Naive B cell (primary cell): ENCODE measurements at regions not wholly inside any gene's neighbourhood (a gene's known extent, or its start where the extent isn't known, plus 50 kb on each side); places are given as distances from the start of the nearest gene placed in this dataset.
"Not testable (repeated sequence)": the region's sequence is repeated elsewhere in the genome, so short reads cannot be mapped to it uniquely, and the experiment has no call there.

Source experiments
- ATAC-seq, 2 donors: fragments of 150-1000 bp; cut with Tn5 transposase; 2 replicates each; pipeline ENCODE4 v1.10.0; 2021; ENCODE audit warnings: low read depth in 2 of 2, mild to moderate bottlenecking in 2 of 2, moderate library complexity in 2 of 2
- DNase-seq: peaks from one replicate; pipeline ENCODE4 v3.0.0; 2022
- H3K27ac Mint-ChIP-seq, 6 donors: one replicate each; pipeline ENCODE4 v1.8.0; 2020 to 2022; ENCODE audit warnings: mild to moderate bottlenecking in 6 of 6, mixed read lengths in 6 of 6, moderate library complexity in 5 of 6, inconsistent platforms in 2 of 6
- H3K27me3 Mint-ChIP-seq, 3 donors: one replicate each; pipeline ENCODE4 v1.8.0; 2021 to 2022; ENCODE audit warnings: mixed read lengths in 3 of 3, mild to moderate bottlenecking in 1 of 3
- H3K36me3 Mint-ChIP-seq, 2 donors: one replicate each; pipeline ENCODE4 v1.8.0; 2020 to 2022; ENCODE audit warnings: mixed read lengths in 2 of 2, inconsistent platforms in 1 of 2, mild to moderate bottlenecking in 1 of 2
- H3K4me1 Mint-ChIP-seq, 3 donors: one replicate each; pipeline ENCODE4 v1.8.0; 2020 to 2022; ENCODE audit warnings: mixed read lengths in 3 of 3, inconsistent platforms in 1 of 3, mild to moderate bottlenecking in 1 of 3, moderate library complexity in 1 of 3
- H3K4me3 Mint-ChIP-seq, 8 donors: one replicate each; pipeline ENCODE4 v1.8.0; 2020 to 2022; ENCODE audit warnings: mild to moderate bottlenecking in 8 of 8, mixed read lengths in 8 of 8, moderate library complexity in 8 of 8, inconsistent platforms in 2 of 8
- H3K9me3 Mint-ChIP-seq, 7 donors: one replicate each; pipeline ENCODE4 v1.8.0; 2020 to 2022; ENCODE audit warnings: mixed read lengths in 7 of 7, mild to moderate bottlenecking in 5 of 7, inconsistent platforms in 2 of 7, moderate library complexity in 1 of 7

GRCh38 chr6:100322886-100323285 is 141.8 kb downstream of the SIM1 start:
- peaks cover 0 to 20% (median 3%) of the 10 kb centered on the region in 7 donors for H3K9me3 Mint-ChIP-seq
- no peak overlapping the region for H3K4me3 Mint-ChIP-seq
- H3K36me3 Mint-ChIP-seq, result no peaks in the 10 kb centered on the region
- no peaks in the 10 kb centered on the region for H3K27me3 Mint-ChIP-seq
- no peak for ATAC-seq
- no peak for DNase-seq
- no peak overlapping the region for H3K27ac Mint-ChIP-seq
- no peaks in the 10 kb centered on the region for H3K4me1 Mint-ChIP-seq

- Mint-ChIP-seq H3K9me3 (peaks cover 0 to 20% (median 3%) of the 10 kb centered on the region in 7 donors), H3K4me1 (no peaks in the 10 kb centered on the region), H3K27me3 (no peaks in the 10 kb centered on the region), H3K27ac (no peak overlapping the region), H3K36me3 (no peaks in the 10 kb centered on the region), H3K4me3 (no peak overlapping the region)
- DNase-seq (no peak), ATAC-seq (no peak)
Observed at GRCh38 chr6:100320686-100321085, 144.0 kb downstream of the SIM1 start.

- peaks cover 0 to 13% (median 3%) of the 10 kb centered on the region in 7 donors for H3K9me3 Mint-ChIP-seq
- ATAC-seq, result no peak
Observed at GRCh38 chr6:100317031-100317430, 147.7 kb downstream of the SIM1 start.

GRCh38 chr6:100314186-100314585 is 150.5 kb downstream of the SIM1 start:
- DNase-seq (no peak), ATAC-seq (no peak)
- Mint-ChIP-seq H3K27ac (no peak overlapping the region), H3K4me3 (no peak overlapping the region), H3K36me3 (no peaks in the 10 kb centered on the region), H3K9me3 (no peaks in the 10 kb centered on the region), H3K4me1 (no peaks in the 10 kb centered on the region), H3K27me3 (no peaks in the 10 kb centered on the region)

More at GRCh38 chr6:100317031-100317430, 147.7 kb downstream of the SIM1 start:
- H3K27me3 Mint-ChIP-seq, result no peaks in the 10 kb centered on the region
- no peak for DNase-seq
- no peaks in the 10 kb centered on the region for H3K4me1 Mint-ChIP-seq
- H3K27ac Mint-ChIP-seq, result no peak overlapping the region
- peak overlapping the region in 1 of 8 donors; percentile 47 for H3K4me3 Mint-ChIP-seq
- H3K36me3 Mint-ChIP-seq, result no peaks in the 10 kb centered on the region

- no peaks in the 10 kb centered on the region for H3K36me3 Mint-ChIP-seq
- no peak overlapping the region for H3K27ac Mint-ChIP-seq
- H3K9me3 Mint-ChIP-seq, result peaks cover 0 to 3% (median 0%) of the 10 kb centered on the region in 7 donors
- H3K27me3 Mint-ChIP-seq, result no peaks in the 10 kb centered on the region
- DNase-seq (no peak), ATAC-seq (no peak)
- no peaks in the 10 kb centered on the region for H3K4me1 Mint-ChIP-seq
- no peak overlapping the region for H3K4me3 Mint-ChIP-seq
Observed at GRCh38 chr6:100311707-100312251, 152.9 kb downstream of the SIM1 start.

- no peaks in the 10 kb centered on the region for H3K4me1 Mint-ChIP-seq
- ATAC-seq (no peak), DNase-seq (no peak)
- H3K4me3 Mint-ChIP-seq, result no peak overlapping the region
- H3K27me3 Mint-ChIP-seq, result no peaks in the 10 kb centered on the region
- H3K36me3 Mint-ChIP-seq, result no peaks in the 10 kb centered on the region
- H3K9me3 Mint-ChIP-seq, result peaks cover 0 to 3% (median 0%) of the 10 kb centered on the region in 7 donors
- H3K27ac Mint-ChIP-seq, result no peak overlapping the region
Observed at GRCh38 chr6:100309174-100309573, 155.5 kb downstream of the SIM1 start.

GRCh38 chr6:100307561-100307960 is 157.2 kb downstream of the SIM1 start:
- peaks cover 0 to 3% (median 0%) of the 10 kb centered on the region in 7 donors for H3K9me3 Mint-ChIP-seq
- no peaks in the 10 kb centered on the region for H3K4me1 Mint-ChIP-seq
- no peak overlapping the region for H3K27ac Mint-ChIP-seq
- ATAC-seq (no peak), DNase-seq (no peak)
- H3K36me3 Mint-ChIP-seq, result no peaks in the 10 kb centered on the region
- no peak overlapping the region for H3K4me3 Mint-ChIP-seq
- no peaks in the 10 kb centered on the region for H3K27me3 Mint-ChIP-seq

- Mint-ChIP-seq H3K4me1 (no peaks in the 10 kb centered on the region), H3K4me3 (no peak overlapping the region), H3K9me3 (peaks cover 0 to 3% (median 0%) of the 10 kb centered on the region in 7 donors), H3K27me3 (no peaks in the 10 kb centered on the region), H3K27ac (no peak overlapping the region), H3K36me3 (no peaks in the 10 kb centered on the region)
- ATAC-seq (no peak), DNase-seq (no peak)
Observed at GRCh38 chr6:100305209-100305869, 159.4 kb downstream of the SIM1 start.

GRCh38 chr6:100304575-100304974 is 160.1 kb downstream of the SIM1 start:
- ATAC-seq, result no peak
- Mint-ChIP-seq H3K4me3 (no peak overlapping the region), H3K36me3 (no peaks in the 10 kb centered on the region), H3K27me3 (no peaks in the 10 kb centered on the region), H3K9me3 (peaks cover 0 to 3% (median 0%) of the 10 kb centered on the region in 7 donors), H3K4me1 (no peaks in the 10 kb centered on the region), H3K27ac (no peak overlapping the region)
- DNase-seq, result no peak

- no peak overlapping the region for H3K4me3 Mint-ChIP-seq
- H3K4me1 Mint-ChIP-seq, result no peaks in the 10 kb centered on the region
- H3K27ac Mint-ChIP-seq, result no peak overlapping the region
Observed at GRCh38 chr6:100301731-100302130, 163.0 kb downstream of the SIM1 start.

GRCh38 chr6:100300221-100300736 is 164.4 kb downstream of the SIM1 start:
- Mint-ChIP-seq H3K27ac (no peak overlapping the region), H3K4me3 (no peak overlapping the region), H3K27me3 (peaks cover 0 to 9% (median 0%) of the 10 kb centered on the region in 3 donors), H3K4me1 (no peaks in the 10 kb centered on the region), H3K36me3 (no peaks in the 10 kb centered on the region), H3K9me3 (peaks cover 0 to 2% (median 0%) of the 10 kb centered on the region in 7 donors)
- DNase-seq (no peak), ATAC-seq (no peak)

More at GRCh38 chr6:100301731-100302130, 163.0 kb downstream of the SIM1 start:
- Mint-ChIP-seq H3K36me3 (no peaks in the 10 kb centered on the region), H3K27me3 (no peaks in the 10 kb centered on the region), H3K9me3 (peaks cover 0 to 2% (median 0%) of the 10 kb centered on the region in 7 donors)
- ATAC-seq (no peak), DNase-seq (no peak)

GRCh38 chr6:100296810-100297544 is 167.7 kb downstream of the SIM1 start:
- peaks cover 0 to 2% (median 0%) of the 10 kb centered on the region in 7 donors for H3K9me3 Mint-ChIP-seq
- no peaks in the 10 kb centered on the region for H3K36me3 Mint-ChIP-seq
- H3K27ac Mint-ChIP-seq, result no peak overlapping the region
- DNase-seq, result no peak
- H3K4me1 Mint-ChIP-seq, result no peaks in the 10 kb centered on the region
- H3K27me3 Mint-ChIP-seq, result peaks cover 0 to 9% (median 0%) of the 10 kb centered on the region in 3 donors
- no peak for ATAC-seq
- no peak overlapping the region for H3K4me3 Mint-ChIP-seq

- not testable (repeated sequence) for H3K27ac Mint-ChIP-seq, H3K4me3 Mint-ChIP-seq, H3K9me3 Mint-ChIP-seq, ATAC-seq, H3K36me3 Mint-ChIP-seq, H3K4me1 Mint-ChIP-seq, H3K27me3 Mint-ChIP-seq, DNase-seq
Observed at GRCh38 chr6:100295172-100295571, 169.5 kb downstream of the SIM1 start.

GRCh38 chr6:100289285-100289684 is 175.4 kb downstream of the SIM1 start:
- no peaks in the 10 kb centered on the region for H3K4me1 Mint-ChIP-seq

More at GRCh38 chr6:100289285-100289684, 175.4 kb downstream of the SIM1 start:
- no peaks in the 10 kb centered on the region for H3K9me3 Mint-ChIP-seq
- no peak for ATAC-seq
- no peak for DNase-seq
- no peaks in the 10 kb centered on the region for H3K36me3 Mint-ChIP-seq
- H3K4me3 Mint-ChIP-seq, result no peak overlapping the region
- no peaks in the 10 kb centered on the region for H3K27me3 Mint-ChIP-seq
- no peak overlapping the region for H3K27ac Mint-ChIP-seq
